KG1 (cell line): ENCODE measurements at regions not wholly inside any gene's neighbourhood (a gene's known extent, or its start where the extent isn't known, plus 50 kb on each side); places are given as distances from the start of the nearest gene placed in this dataset.
"Not testable (repeated sequence)": the region's sequence is repeated elsewhere in the genome, so short reads cannot be mapped to it uniquely, and the experiment has no call there.

Experiments used
- DNase-seq: peaks from one replicate; lab custom pipeline; 2025; lab: John Stamatoyannopoulos, UW

GRCh38 chr5:17123773-17124172, 93.7 kb upstream of the BASP1 start:
- not testable (repeated sequence) for DNase-seq

GRCh38 chr5:17127743-17128231, 89.6 kb upstream of the BASP1 start:
- DNase-seq, result no peak

GRCh38 chr5:17129093-17129849, 88.2 kb upstream of the BASP1 start:
- no peak for DNase-seq

GRCh38 chr5:17130302-17130701, 87.1 kb upstream of the BASP1 start:
- peak; percentile 30 for DNase-seq

- DNase-seq, result peak; percentile 51
These were observed 84.9 kb upstream of the BASP1 start for GRCh38 chr5:17132444-17133083.

- no peak for DNase-seq
These were observed 82.4 kb upstream of the BASP1 start for GRCh38 chr5:17135050-17135449.

GRCh38 chr5:17143335-17143734, 74.1 kb upstream of the BASP1 start:
- DNase-seq, result no peak

GRCh38 chr5:17146280-17146841, 71.1 kb upstream of the BASP1 start:
- DNase-seq, result no peak

- no peak for DNase-seq
These were observed 70.3 kb upstream of the BASP1 start for GRCh38 chr5:17147170-17147569.

- DNase-seq, result no peak
These were observed 69.8 kb upstream of the BASP1 start for GRCh38 chr5:17147617-17148016.

- DNase-seq, result no peak
These were observed 69.0 kb upstream of the BASP1 start for GRCh38 chr5:17148481-17148880.

GRCh38 chr5:17149786-17150185, 67.6 kb upstream of the BASP1 start:
- no peak for DNase-seq

- DNase-seq, result no peak
These were observed 66.9 kb upstream of the BASP1 start for GRCh38 chr5:17150531-17150930.

- DNase-seq, result no peak
These were observed 65.7 kb upstream of the BASP1 start for GRCh38 chr5:17151686-17152085.

- DNase-seq, result no peak
These were observed 63.0 kb upstream of the BASP1 start for GRCh38 chr5:17154211-17154996.

- no peak for DNase-seq
These were observed 61.0 kb upstream of the BASP1 start for GRCh38 chr5:17156463-17156862.

GRCh38 chr5:17157294-17157693, 60.1 kb upstream of the BASP1 start:
- DNase-seq, result no peak

- DNase-seq, result no peak
These were observed 59.4 kb upstream of the BASP1 start for GRCh38 chr5:17157916-17158529.

GRCh38 chr5:17160756-17161040, 56.7 kb upstream of the BASP1 start:
- DNase-seq, result no peak

GRCh38 chr5:17161662-17162061, 55.8 kb upstream of the BASP1 start:
- DNase-seq, result no peak

GRCh38 chr5:17163221-17163620, 54.2 kb upstream of the BASP1 start:
- no peak for DNase-seq

GRCh38 chr5:17167171-17167891, 50.1 kb upstream of the BASP1 start:
- DNase-seq, result no peak
